Upper lobe of left lung (tissue), 6 donors: ENCODE measurements at regions not wholly inside any gene's neighbourhood (a gene's known extent, or its start where the extent isn't known, plus 50 kb on each side); places are given as distances from the start of the nearest gene placed in this dataset.

Experiments used
- ATAC-seq, 2 donors: fragments of 200-7000 bp; cut with Tn5 transposase; one replicate each; pipeline ENCODE4 v1.9.1; 2022; ENCODE audit warnings: mild to moderate bottlenecking in 2 of 2, moderate library complexity in 2 of 2; ENCODE audit not compliant: low FRiP score in 2 of 2
- DNase-seq, 2 donors: peaks; one replicate each; pipeline ENCODE4 v3.0.0-alpha.2; 2019 to 2020
- H3K27ac ChIP-seq, 4 donors: fragments of 200-600 bp; sonication (generic); one replicate each; pipeline ENCODE4 v1.5.1; 2016 to 2019
- H3K27me3 ChIP-seq, 4 donors: fragments of 200-600 bp; sonication (generic); one replicate each; pipeline ENCODE4 v1.5.1; 2017 to 2019
- H3K36me3 ChIP-seq, 4 donors: fragments of 200-600 bp; sonication (generic); one replicate each; pipeline ENCODE4 v1.5.1; 2016 to 2019
- H3K4me1 ChIP-seq, 4 donors: fragments of 200-600 bp; sonication (generic); one replicate each; pipeline ENCODE4 v1.5.1; 2018 to 2019
- H3K4me3 ChIP-seq, 4 donors: fragments of 200-600 bp; sonication (generic); one replicate each; pipeline ENCODE4 v1.5.1; 2017 to 2019; ENCODE audit warnings: mild to moderate bottlenecking in 2 of 4, moderate library complexity in 1 of 4
- H3K9me3 ChIP-seq, 4 donors: fragments of 200-600 bp; sonication (generic); one replicate each; pipeline ENCODE4 v1.5.1; 2018 to 2019
- EP300 ChIP-seq, 4 donors: sonication (generic); formaldehyde crosslinking; IDR thresholded peaks; one replicate each; pipeline ENCODE4 v1.5.1; 2017; ENCODE audit warnings: antibody characterized with exemption in 4 of 4, control low read depth in 2 of 4
- POLR2A ChIP-seq, 4 donors: fragments of 450-650 bp; IDR thresholded peaks; one replicate each; pipeline ENCODE4 v1.5.1; 2016 to 2017; ENCODE audit warnings: antibody characterized with exemption in 4 of 4, mild to moderate bottlenecking in 2 of 4
- POLR2AphosphoS5 ChIP-seq, 2 donors: sonication (generic); formaldehyde crosslinking; IDR thresholded peaks; one replicate each; pipeline ENCODE4 v1.5.1; 2017; ENCODE audit warnings: antibody characterized with exemption in 2 of 2
- WGBS, 2 donors: methylation state at CpG; one replicate each; pipeline ENCODE4 v1.1.5; 2017 to 2018; 5-methylcytosine and 5-hydroxymethylcytosine counted together
- TF ChIP-seq, protein P1 (sequence below), 6 experiments: fragments of 450-650 bp in 4 of 6; fragments of 200-600 bp in 2 of 6; sonication (generic) in 2 of 6; IDR thresholded peaks; one replicate each; pipeline ENCODE4 v1.5.1; 2016 to 2019; ENCODE audit warnings: antibody characterized with exemption in 6 of 6
- donor health status: DM: no; HTN: no; CAD: no; lungs with moderate emphysema.
- donor health status: DM: no; HTN: yes; CAD: no; lungs with severe emphysema.

DNA sequence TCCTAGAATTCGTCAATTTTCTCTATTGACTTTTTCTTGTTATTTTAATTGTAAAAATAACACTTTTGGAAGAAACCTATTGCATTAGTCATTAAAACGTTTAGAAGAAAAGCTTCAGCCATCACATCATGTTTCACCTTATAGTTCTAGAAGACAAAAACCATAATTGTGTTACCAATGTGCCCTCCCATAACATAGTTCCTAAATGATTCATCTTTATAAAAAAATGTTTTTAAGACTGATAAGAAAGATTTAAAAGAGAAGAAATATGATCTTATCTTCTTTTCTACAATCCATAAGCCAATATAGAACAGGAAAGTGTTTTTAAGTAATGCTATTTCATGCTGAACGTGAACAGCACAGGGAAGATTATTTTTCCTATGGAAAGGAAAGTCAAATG, 316.6 kb upstream of the NDST4 start:
- Histone ChIP-seq H3K4me3 (no peak overlapping the region), H3K27ac (no peak overlapping the region), H3K4me1 (no peaks in the 10 kb centered on the region), H3K36me3 (no peaks in the 10 kb centered on the region), H3K27me3 (no peaks in the 10 kb centered on the region), H3K9me3 (no peaks in the 10 kb centered on the region)
- TF ChIP-seq EP300 (IDR thresholded peaks at IDR 0.05): no peak
- no peak for ATAC-seq
- 74 to 83% methylated on average over 3 of the region's 3 CpGs for WGBS, 2 donors
- DNase-seq: no peak

DNA sequence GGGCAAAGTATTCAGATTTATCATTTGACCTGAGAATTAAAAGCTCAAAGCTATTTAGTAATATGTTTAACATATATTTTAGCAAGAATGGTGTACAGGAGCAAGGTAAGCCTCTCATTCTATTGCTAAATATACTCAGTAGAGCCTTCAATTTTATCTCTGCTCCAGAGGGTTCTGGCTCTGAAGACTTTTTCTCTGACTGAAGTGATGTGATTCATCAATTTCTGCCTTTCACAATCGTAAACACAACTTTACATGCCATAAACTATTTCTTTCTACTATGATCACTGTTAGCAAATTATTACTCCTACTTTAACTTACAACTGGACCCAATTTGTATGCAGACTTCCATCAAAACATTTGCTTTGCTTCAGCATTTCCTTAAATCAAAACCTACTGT, 315.0 kb upstream of the NDST4 start:
- H3K4me1 ChIP-seq: no peaks in the 10 kb centered on the region

DNA sequence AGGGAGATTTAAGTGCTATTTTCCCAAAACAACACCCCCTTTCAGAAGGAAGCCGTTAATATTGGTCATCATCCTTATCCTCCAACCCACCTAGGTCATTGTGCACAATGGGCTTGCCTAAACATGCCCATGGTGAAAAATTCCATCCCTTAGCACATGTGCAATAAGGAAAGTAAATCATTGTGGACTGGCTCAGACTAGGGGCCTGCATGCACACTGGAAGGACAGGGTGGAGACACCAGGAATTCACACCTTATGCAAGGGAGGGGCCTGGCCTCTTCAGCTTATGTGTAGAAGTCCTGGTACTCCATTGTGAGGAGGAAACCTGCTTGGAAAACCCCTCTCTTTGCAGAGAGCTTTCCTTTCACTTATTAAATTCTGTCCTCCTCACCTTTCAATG, 311.4 kb upstream of the NDST4 start:
- TF ChIP-seq EP300 (IDR thresholded peaks at IDR 0.05): no peak
- TF ChIP-seq, protein P1, sequence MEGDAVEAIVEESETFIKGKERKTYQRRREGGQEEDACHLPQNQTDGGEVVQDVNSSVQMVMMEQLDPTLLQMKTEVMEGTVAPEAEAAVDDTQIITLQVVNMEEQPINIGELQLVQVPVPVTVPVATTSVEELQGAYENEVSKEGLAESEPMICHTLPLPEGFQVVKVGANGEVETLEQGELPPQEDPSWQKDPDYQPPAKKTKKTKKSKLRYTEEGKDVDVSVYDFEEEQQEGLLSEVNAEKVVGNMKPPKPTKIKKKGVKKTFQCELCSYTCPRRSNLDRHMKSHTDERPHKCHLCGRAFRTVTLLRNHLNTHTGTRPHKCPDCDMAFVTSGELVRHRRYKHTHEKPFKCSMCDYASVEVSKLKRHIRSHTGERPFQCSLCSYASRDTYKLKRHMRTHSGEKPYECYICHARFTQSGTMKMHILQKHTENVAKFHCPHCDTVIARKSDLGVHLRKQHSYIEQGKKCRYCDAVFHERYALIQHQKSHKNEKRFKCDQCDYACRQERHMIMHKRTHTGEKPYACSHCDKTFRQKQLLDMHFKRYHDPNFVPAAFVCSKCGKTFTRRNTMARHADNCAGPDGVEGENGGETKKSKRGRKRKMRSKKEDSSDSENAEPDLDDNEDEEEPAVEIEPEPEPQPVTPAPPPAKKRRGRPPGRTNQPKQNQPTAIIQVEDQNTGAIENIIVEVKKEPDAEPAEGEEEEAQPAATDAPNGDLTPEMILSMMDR (IDR thresholded peaks at IDR 0.05): no peak
- no peak for TF ChIP-seq POLR2A (IDR thresholded peaks at IDR 0.05)
- TF ChIP-seq POLR2AphosphoS5 (IDR thresholded peaks at IDR 0.05): no peak
- Histone ChIP-seq H3K4me3 (no peak overlapping the region), H3K9me3 (peaks cover 0 to 3% (median 2%) of the 10 kb centered on the region in 4 donors), H3K27me3 (no peaks in the 10 kb centered on the region), H3K27ac (no peak overlapping the region), H3K36me3 (no peaks in the 10 kb centered on the region), H3K4me1 (no peaks in the 10 kb centered on the region)
- DNase-seq (no peak), ATAC-seq (no peak)
- 47 to 48% methylated on average over 1 of the region's 1 CpG for WGBS, 2 donors

More for the DNA sequence above, 315.0 kb upstream of the NDST4 start:
- Histone ChIP-seq H3K36me3 (no peaks in the 10 kb centered on the region), H3K4me3 (no peak overlapping the region), H3K27me3 (no peaks in the 10 kb centered on the region), H3K27ac (no peak overlapping the region), H3K9me3 (no peaks in the 10 kb centered on the region)
- TF ChIP-seq, protein P1 (IDR thresholded peaks at IDR 0.05): no peak
- TF ChIP-seq EP300 (IDR thresholded peaks at IDR 0.05) (no peak), POLR2AphosphoS5 (IDR thresholded peaks at IDR 0.05) (no peak), POLR2A (IDR thresholded peaks at IDR 0.05) (no peak)
- DNase-seq (no peak), ATAC-seq (no peak)
- WGBS, 2 donors: 64 to 66% methylated on average over 1 of the region's 1 CpG

DNA sequence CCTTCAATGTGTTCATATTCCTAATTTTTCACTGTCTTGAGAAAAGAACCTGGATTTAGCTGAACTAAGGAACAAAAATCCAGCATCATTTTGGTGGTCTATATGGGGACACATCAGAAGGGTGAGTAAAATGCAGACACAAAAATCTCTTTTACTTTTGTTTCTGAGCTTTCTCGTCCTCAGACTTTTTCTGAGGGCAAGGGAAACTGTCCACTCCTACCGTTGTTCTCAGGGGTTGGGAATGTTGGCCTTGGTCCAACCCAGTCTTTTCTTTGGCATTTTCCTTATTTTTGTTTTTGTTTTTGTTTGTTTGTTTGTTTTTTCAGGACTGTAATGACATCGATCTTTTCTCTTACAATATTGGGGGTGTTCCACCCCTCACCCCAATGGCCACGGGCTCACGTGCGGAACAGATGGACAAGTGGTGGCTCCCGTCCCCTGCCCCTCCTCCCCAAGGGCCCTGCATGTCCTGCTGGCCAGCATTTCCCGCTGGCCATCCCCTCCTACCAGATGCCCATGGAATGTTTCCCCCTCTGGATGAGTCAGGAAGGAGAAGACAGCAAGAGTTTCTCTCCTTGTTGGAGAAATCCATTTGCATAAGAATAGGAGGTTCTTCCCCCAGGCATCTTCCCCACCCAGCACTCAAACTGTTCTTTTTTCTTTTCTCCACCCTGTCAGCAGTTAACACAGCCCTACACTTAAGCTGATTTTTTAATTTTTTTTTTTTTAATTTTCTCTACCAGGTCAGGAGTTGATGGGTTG, 305.4 kb upstream of the NDST4 start:
- Histone ChIP-seq H3K27me3 (no peaks in the 10 kb centered on the region), H3K36me3 (no peaks in the 10 kb centered on the region), H3K4me3 (no peak overlapping the region), H3K9me3 (peaks cover 0 to 4% (median 3%) of the 10 kb centered on the region in 4 donors), H3K4me1 (no peaks in the 10 kb centered on the region), H3K27ac (no peak overlapping the region)
- TF ChIP-seq, protein P1 (IDR thresholded peaks at IDR 0.05): no peak
- TF ChIP-seq EP300 (IDR thresholded peaks at IDR 0.05) (no peak), POLR2AphosphoS5 (IDR thresholded peaks at IDR 0.05) (no peak), POLR2A (IDR thresholded peaks at IDR 0.05) (no peak)
- 83 to 84% methylated on average over 8 of the region's 8 CpGs for WGBS, 2 donors
- ATAC-seq (no peak), DNase-seq (peak in 1 of 2 donors; percentile 10)

DNA sequence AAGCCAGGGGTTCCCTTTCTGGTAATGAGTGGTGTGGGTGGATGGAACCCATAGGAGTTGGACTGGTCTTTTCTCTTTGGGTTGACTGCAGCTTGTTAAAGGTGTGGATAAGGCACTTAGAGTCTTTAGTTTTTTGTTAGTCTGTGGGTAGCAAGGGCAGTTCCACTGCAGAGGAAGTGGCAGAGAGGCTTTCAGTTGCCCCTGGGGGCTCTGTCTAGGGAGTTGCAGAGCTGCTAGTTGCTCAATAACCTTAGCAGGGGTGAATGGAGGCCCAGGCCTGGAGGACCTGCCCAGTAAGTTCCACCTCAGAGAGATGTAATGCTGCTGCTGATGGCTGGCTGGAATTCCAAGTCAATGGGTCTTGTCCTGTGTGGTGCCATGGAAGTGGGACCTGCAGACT, 282.6 kb upstream of the NDST4 start:
- no peak for TF ChIP-seq POLR2AphosphoS5 (IDR thresholded peaks at IDR 0.05)
- TF ChIP-seq POLR2A (IDR thresholded peaks at IDR 0.05): no peak
- TF ChIP-seq, protein P1 (IDR thresholded peaks at IDR 0.05): no peak
- TF ChIP-seq EP300 (IDR thresholded peaks at IDR 0.05): no peak
- Histone ChIP-seq H3K4me1 (no peaks in the 10 kb centered on the region), H3K27me3 (no peaks in the 10 kb centered on the region), H3K36me3 (no peaks in the 10 kb centered on the region), H3K4me3 (no peak overlapping the region), H3K27ac (no peak overlapping the region), H3K9me3 (peaks cover 0 to 4% (median 1%) of the 10 kb centered on the region in 4 donors)
- ATAC-seq (no peak), DNase-seq (no peak)
